Naive B cell (primary cell): ENCODE measurements at regions not wholly inside any gene's neighbourhood (a gene's known extent, or its start where the extent isn't known, plus 50 kb on each side); places are given as distances from the start of the nearest gene placed in this dataset.
A peak's percentile ranks its signal among the peaks of the same experiment; 100 is the strongest.

Experiments
- ATAC-seq, 2 donors: fragments of 150-1000 bp; cut with Tn5 transposase; 2 replicates each; pipeline ENCODE4 v1.10.0; 2021; ENCODE audit warnings: low read depth in 2 of 2, mild to moderate bottlenecking in 2 of 2, moderate library complexity in 2 of 2
- DNase-seq: peaks from one replicate; pipeline ENCODE4 v3.0.0; 2022
- H3K27ac Mint-ChIP-seq, 6 donors: one replicate each; pipeline ENCODE4 v1.8.0; 2020 to 2022; ENCODE audit warnings: mild to moderate bottlenecking in 6 of 6, mixed read lengths in 6 of 6, moderate library complexity in 5 of 6, inconsistent platforms in 2 of 6
- H3K27me3 Mint-ChIP-seq, 3 donors: one replicate each; pipeline ENCODE4 v1.8.0; 2021 to 2022; ENCODE audit warnings: mixed read lengths in 3 of 3, mild to moderate bottlenecking in 1 of 3
- H3K36me3 Mint-ChIP-seq, 2 donors: one replicate each; pipeline ENCODE4 v1.8.0; 2020 to 2022; ENCODE audit warnings: mixed read lengths in 2 of 2, inconsistent platforms in 1 of 2, mild to moderate bottlenecking in 1 of 2
- H3K4me1 Mint-ChIP-seq, 3 donors: one replicate each; pipeline ENCODE4 v1.8.0; 2020 to 2022; ENCODE audit warnings: mixed read lengths in 3 of 3, inconsistent platforms in 1 of 3, mild to moderate bottlenecking in 1 of 3, moderate library complexity in 1 of 3
- H3K4me3 Mint-ChIP-seq, 8 donors: one replicate each; pipeline ENCODE4 v1.8.0; 2020 to 2022; ENCODE audit warnings: mild to moderate bottlenecking in 8 of 8, mixed read lengths in 8 of 8, moderate library complexity in 8 of 8, inconsistent platforms in 2 of 8
- H3K9me3 Mint-ChIP-seq, 7 donors: one replicate each; pipeline ENCODE4 v1.8.0; 2020 to 2022; ENCODE audit warnings: mixed read lengths in 7 of 7, mild to moderate bottlenecking in 5 of 7, inconsistent platforms in 2 of 7, moderate library complexity in 1 of 7

- no peak for ATAC-seq
- Mint-ChIP-seq H3K4me1 (no peaks in the 10 kb centered on the region), H3K27me3 (no peaks in the 10 kb centered on the region), H3K9me3 (no peaks in the 10 kb centered on the region), H3K36me3 (no peaks in the 10 kb centered on the region), H3K27ac (no peak overlapping the region), H3K4me3 (no peak overlapping the region)
- no peak for DNase-seq
Measured at GRCh38 chr6:102517506-102517905, 1124.0 kb downstream of the GRIK2 start.

- Mint-ChIP-seq H3K36me3 (no peaks in the 10 kb centered on the region), H3K27me3 (no peaks in the 10 kb centered on the region), H3K9me3 (peaks cover 5 to 17% (median 10%) of the 10 kb centered on the region in 7 donors), H3K4me1 (no peaks in the 10 kb centered on the region), H3K4me3 (no peak overlapping the region), H3K27ac (no peak overlapping the region)
- ATAC-seq (no peak), DNase-seq (no peak)
Measured at GRCh38 chr6:102501615-102502014, 1108.1 kb downstream of the GRIK2 start.

GRCh38 chr6:102494808-102495207, 1101.3 kb downstream of the GRIK2 start:
- H3K4me1 Mint-ChIP-seq, result no peaks in the 10 kb centered on the region
- no peaks in the 10 kb centered on the region for H3K27me3 Mint-ChIP-seq
- H3K4me3 Mint-ChIP-seq, result peak overlapping the region in 1 of 8 donors; percentile 4
- H3K9me3 Mint-ChIP-seq, result peaks cover 3 to 14% (median 6%) of the 10 kb centered on the region in 7 donors
- H3K27ac Mint-ChIP-seq, result no peak overlapping the region
- no peaks in the 10 kb centered on the region for H3K36me3 Mint-ChIP-seq
- DNase-seq (no peak), ATAC-seq (no peak)

GRCh38 chr6:102493485-102493884, 1100.0 kb downstream of the GRIK2 start:
- no peak for DNase-seq
- H3K27ac Mint-ChIP-seq, result no peak overlapping the region
- H3K9me3 Mint-ChIP-seq, result peaks cover 3 to 14% (median 6%) of the 10 kb centered on the region in 7 donors
- ATAC-seq, result no peak
- no peaks in the 10 kb centered on the region for H3K27me3 Mint-ChIP-seq
- H3K4me1 Mint-ChIP-seq, result no peaks in the 10 kb centered on the region
- no peak overlapping the region for H3K4me3 Mint-ChIP-seq
- no peaks in the 10 kb centered on the region for H3K36me3 Mint-ChIP-seq

- no peak overlapping the region for H3K4me3 Mint-ChIP-seq
- no peak for DNase-seq
- H3K36me3 Mint-ChIP-seq, result no peaks in the 10 kb centered on the region
- H3K4me1 Mint-ChIP-seq, result no peaks in the 10 kb centered on the region
- no peak for ATAC-seq
- peak overlapping the region in 1 of 6 donors; percentile 33 for H3K27ac Mint-ChIP-seq
- H3K9me3 Mint-ChIP-seq, result peaks cover 0 to 7% (median 2%) of the 10 kb centered on the region in 7 donors
- no peaks in the 10 kb centered on the region for H3K27me3 Mint-ChIP-seq
Measured at GRCh38 chr6:102488729-102489128, 1095.2 kb downstream of the GRIK2 start.

GRCh38 chr6:102485480-102485879, 1092.0 kb downstream of the GRIK2 start:
- Mint-ChIP-seq H3K27ac (no peak overlapping the region), H3K9me3 (peaks cover 0 to 4% (median 2%) of the 10 kb centered on the region in 7 donors), H3K4me3 (no peak overlapping the region), H3K36me3 (no peaks in the 10 kb centered on the region), H3K27me3 (no peaks in the 10 kb centered on the region), H3K4me1 (no peaks in the 10 kb centered on the region)
- DNase-seq (no peak), ATAC-seq (no peak)

- no peak overlapping the region for H3K27ac Mint-ChIP-seq
Measured at GRCh38 chr6:102474041-102474807, 1080.7 kb downstream of the GRIK2 start.

GRCh38 chr6:102458990-102459389, 1065.5 kb downstream of the GRIK2 start:
- Mint-ChIP-seq H3K4me1 (no peaks in the 10 kb centered on the region), H3K27ac (no peak overlapping the region), H3K27me3 (no peaks in the 10 kb centered on the region), H3K9me3 (peaks cover 0 to 18% (median 3%) of the 10 kb centered on the region in 7 donors), H3K36me3 (no peaks in the 10 kb centered on the region), H3K4me3 (no peak overlapping the region)
- DNase-seq, result no peak
- ATAC-seq, result no peak

More at GRCh38 chr6:102474041-102474807, 1080.7 kb downstream of the GRIK2 start:
- ATAC-seq (no peak), DNase-seq (no peak)
- Mint-ChIP-seq H3K36me3 (no peaks in the 10 kb centered on the region), H3K4me3 (no peak overlapping the region), H3K9me3 (peaks cover 0 to 5% (median 0%) of the 10 kb centered on the region in 7 donors), H3K4me1 (no peaks in the 10 kb centered on the region), H3K27me3 (no peaks in the 10 kb centered on the region)

- Mint-ChIP-seq H3K27me3 (no peaks in the 10 kb centered on the region), H3K27ac (no peak overlapping the region), H3K4me3 (no peak overlapping the region), H3K9me3 (peaks cover 0 to 5% (median 0%) of the 10 kb centered on the region in 7 donors), H3K36me3 (no peaks in the 10 kb centered on the region), H3K4me1 (no peaks in the 10 kb centered on the region)
- no peak for DNase-seq
- ATAC-seq, result no peak
Measured at GRCh38 chr6:102438171-102438570, 1044.7 kb downstream of the GRIK2 start.

- Mint-ChIP-seq H3K4me3 (no peak overlapping the region), H3K4me1 (no peaks in the 10 kb centered on the region), H3K9me3 (peaks cover 0 to 12% (median 2%) of the 10 kb centered on the region in 7 donors), H3K27me3 (no peaks in the 10 kb centered on the region), H3K27ac (no peak overlapping the region), H3K36me3 (no peaks in the 10 kb centered on the region)
- ATAC-seq (no peak), DNase-seq (no peak)
Measured at GRCh38 chr6:102417368-102417998, 1024.0 kb downstream of the GRIK2 start.

GRCh38 chr6:102415891-102416290, 1022.4 kb downstream of the GRIK2 start:
- Mint-ChIP-seq H3K4me1 (no peaks in the 10 kb centered on the region), H3K4me3 (no peak overlapping the region), H3K27ac (no peak overlapping the region), H3K27me3 (no peaks in the 10 kb centered on the region), H3K9me3 (peaks cover 0 to 12% (median 2%) of the 10 kb centered on the region in 7 donors), H3K36me3 (no peaks in the 10 kb centered on the region)
- DNase-seq, result no peak
- ATAC-seq, result no peak

GRCh38 chr6:102411796-102412195, 1018.3 kb downstream of the GRIK2 start:
- ATAC-seq, result no peak
- Mint-ChIP-seq H3K4me3 (no peak overlapping the region), H3K27ac (no peak overlapping the region), H3K4me1 (no peaks in the 10 kb centered on the region), H3K27me3 (no peaks in the 10 kb centered on the region), H3K9me3 (peaks cover 0 to 7% (median 1%) of the 10 kb centered on the region in 7 donors), H3K36me3 (no peaks in the 10 kb centered on the region)
- DNase-seq, result no peak

- H3K4me3 Mint-ChIP-seq, result no peak overlapping the region
- no peaks in the 10 kb centered on the region for H3K27me3 Mint-ChIP-seq
- DNase-seq, result no peak
- ATAC-seq, result no peak
- H3K27ac Mint-ChIP-seq, result peak overlapping the region in 1 of 6 donors; percentile 66
- H3K36me3 Mint-ChIP-seq, result no peaks in the 10 kb centered on the region
- peaks cover 0 to 9% (median 2%) of the 10 kb centered on the region in 7 donors for H3K9me3 Mint-ChIP-seq
- H3K4me1 Mint-ChIP-seq, result no peaks in the 10 kb centered on the region
Measured at GRCh38 chr6:102407886-102408741, 1014.6 kb downstream of the GRIK2 start.
